ENCODE measurements at regions not wholly inside any gene's neighbourhood (a gene's known extent, or its start where the extent isn't known, plus 50 kb on each side); places are given as distances from the start of the nearest gene placed in this dataset.
A peak's percentile ranks its signal among the peaks of the same experiment; 100 is the strongest.

DNA sequence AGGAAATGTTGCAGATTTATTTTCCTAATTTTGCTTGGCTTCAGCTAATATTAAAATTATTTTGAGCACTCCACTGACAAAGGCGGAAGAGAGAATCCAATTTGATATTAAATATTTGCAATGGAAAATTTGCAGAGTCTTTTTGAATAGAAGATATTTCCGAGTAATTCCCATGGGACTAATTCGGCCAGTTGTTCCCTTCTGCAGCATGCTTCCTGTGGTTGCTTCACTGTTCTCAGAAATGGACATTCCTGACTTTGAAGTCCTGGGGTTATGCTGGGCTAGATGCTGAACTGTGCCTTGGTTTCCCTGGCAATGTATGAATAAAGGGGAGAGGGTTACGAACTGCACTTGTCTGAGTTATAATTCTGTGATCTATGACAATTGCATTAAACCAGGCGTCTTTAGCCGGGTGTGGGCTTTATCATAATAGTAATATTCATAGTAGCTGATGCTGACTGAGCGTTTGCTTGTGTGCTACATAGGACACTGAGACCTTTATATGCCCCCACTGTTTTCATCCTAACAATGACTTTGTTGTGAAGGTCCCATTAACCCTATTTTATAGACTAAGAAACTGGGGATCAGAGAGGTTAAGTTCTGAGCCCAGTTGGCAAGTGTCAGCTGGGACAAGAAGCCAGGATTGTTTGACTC is 114.5 kb upstream of the SPRY4 start:
- no peaks in the 10 kb centered on the region for H3K9me3 ChIP-seq
- no peak overlapping the region for H3K4me3 ChIP-seq
- H3K27me3 ChIP-seq = no peaks in the 10 kb centered on the region
- H3K27ac ChIP-seq = peak overlapping the region in 1 of 2 donors; percentile 30
- no peak for DNase-seq (ENCODE audit: low spot score)
- TF ChIP-seq, protein P1, sequence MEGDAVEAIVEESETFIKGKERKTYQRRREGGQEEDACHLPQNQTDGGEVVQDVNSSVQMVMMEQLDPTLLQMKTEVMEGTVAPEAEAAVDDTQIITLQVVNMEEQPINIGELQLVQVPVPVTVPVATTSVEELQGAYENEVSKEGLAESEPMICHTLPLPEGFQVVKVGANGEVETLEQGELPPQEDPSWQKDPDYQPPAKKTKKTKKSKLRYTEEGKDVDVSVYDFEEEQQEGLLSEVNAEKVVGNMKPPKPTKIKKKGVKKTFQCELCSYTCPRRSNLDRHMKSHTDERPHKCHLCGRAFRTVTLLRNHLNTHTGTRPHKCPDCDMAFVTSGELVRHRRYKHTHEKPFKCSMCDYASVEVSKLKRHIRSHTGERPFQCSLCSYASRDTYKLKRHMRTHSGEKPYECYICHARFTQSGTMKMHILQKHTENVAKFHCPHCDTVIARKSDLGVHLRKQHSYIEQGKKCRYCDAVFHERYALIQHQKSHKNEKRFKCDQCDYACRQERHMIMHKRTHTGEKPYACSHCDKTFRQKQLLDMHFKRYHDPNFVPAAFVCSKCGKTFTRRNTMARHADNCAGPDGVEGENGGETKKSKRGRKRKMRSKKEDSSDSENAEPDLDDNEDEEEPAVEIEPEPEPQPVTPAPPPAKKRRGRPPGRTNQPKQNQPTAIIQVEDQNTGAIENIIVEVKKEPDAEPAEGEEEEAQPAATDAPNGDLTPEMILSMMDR (IDR thresholded peaks at IDR 0.05) = no peak
- no peaks in the 10 kb centered on the region for H3K36me3 ChIP-seq
- peaks cover 0 to 17% of the 10 kb centered on the region in 2 donors for H3K4me1 ChIP-seq

DNA sequence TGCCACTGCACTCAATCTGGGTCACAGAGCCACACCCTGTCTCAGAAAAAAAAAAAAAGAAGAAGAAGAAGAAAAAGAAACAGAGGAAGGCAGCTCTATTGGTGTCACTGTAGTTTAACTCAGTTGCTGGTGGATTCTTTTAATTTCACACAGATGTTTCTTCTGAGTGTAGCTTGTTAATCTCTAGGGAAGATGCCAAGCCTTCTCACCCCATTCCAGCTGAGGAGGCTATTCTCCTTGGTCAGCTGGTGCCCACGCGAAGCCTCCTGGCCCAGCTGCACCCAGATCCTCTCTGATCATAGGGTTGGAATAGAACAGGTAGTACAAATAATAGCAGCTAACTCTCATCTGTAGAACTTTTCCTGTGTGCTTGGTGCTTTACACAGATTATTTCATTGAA is 113.8 kb upstream of the SPRY4 start:
- Histone ChIP-seq H3K4me3 (no peak overlapping the region), H3K27me3 (no peaks in the 10 kb centered on the region), H3K36me3 (no peaks in the 10 kb centered on the region), H3K27ac (peak overlapping the region in 1 of 2 donors; percentile 30), H3K4me1 (peaks cover 0 to 18% of the 10 kb centered on the region in 2 donors), H3K9me3 (no peaks in the 10 kb centered on the region)
- DNase-seq (ENCODE audit: low spot score) = no peak
- TF ChIP-seq, protein P1 (IDR thresholded peaks at IDR 0.05) = no peak

DNA sequence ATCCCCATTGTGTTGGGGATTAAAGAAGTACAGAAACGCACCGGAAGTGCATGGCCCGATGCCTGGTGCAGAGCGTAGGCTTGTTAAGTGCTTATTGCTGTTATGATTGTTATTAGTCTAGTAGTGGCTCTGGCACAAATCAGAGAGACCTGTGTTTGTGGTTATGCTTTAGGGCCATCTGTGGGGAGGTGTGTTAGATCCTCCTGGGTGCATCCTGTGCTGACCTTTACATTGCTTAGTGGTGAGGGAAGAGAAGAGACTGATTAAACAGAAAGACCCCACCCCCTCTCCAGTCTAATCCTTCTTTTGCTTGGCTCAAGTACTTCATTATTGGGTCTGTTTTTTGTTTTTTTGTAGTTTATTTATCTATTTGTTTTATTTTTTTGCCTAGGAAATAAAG is 112.7 kb upstream of the SPRY4 start:
- Histone ChIP-seq H3K4me3 (no peak overlapping the region), H3K9me3 (no peaks in the 10 kb centered on the region), H3K4me1 (peaks cover 0 to 28% of the 10 kb centered on the region in 2 donors), H3K36me3 (no peaks in the 10 kb centered on the region), H3K27ac (no peak overlapping the region), H3K27me3 (no peaks in the 10 kb centered on the region)
- DNase-seq (ENCODE audit: low spot score) = no peak
- TF ChIP-seq, protein P1 (IDR thresholded peaks at IDR 0.05) = no peak

DNA sequence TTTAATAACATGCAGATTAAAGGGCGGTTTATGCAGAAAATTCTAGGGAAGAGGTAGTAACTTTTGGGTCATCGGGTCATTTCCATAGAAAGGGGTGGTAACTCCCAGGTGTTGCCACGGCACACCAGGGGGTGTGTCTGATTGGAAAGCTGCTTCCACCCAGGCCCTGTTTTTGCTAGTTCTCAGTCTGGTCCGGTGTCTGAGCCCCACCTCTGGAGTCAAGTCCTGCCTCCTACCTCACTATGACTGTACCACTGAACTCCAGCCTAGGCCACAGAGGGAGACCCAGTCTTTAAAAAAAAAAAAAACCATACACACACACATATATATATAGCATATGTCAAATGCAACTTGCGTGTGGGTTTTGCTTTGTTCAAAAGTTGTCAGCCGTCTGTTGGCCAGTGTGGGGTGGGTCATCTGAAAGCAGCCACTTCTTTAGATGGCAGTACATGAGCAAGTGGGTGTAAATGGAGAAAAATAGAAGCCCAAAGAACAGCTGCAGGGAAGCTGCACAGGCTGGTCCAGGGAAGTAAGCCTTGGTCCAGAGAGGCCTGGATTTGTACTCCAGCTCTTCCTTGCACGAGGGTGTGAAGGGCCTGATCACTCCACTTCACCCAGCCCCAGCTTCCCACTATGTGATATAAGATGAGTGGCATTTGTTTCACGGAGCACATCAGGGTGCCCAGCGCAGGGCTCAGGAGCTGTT is 110.7 kb upstream of the SPRY4 start:
- no peak overlapping the region for H3K27ac ChIP-seq
- no peaks in the 10 kb centered on the region for H3K27me3 ChIP-seq
- H3K36me3 ChIP-seq = no peaks in the 10 kb centered on the region
- no peak for DNase-seq (ENCODE audit: low spot score)
- TF ChIP-seq, protein P1 (IDR thresholded peaks at IDR 0.05) = no peak
- no peak overlapping the region for H3K4me3 ChIP-seq
- no peaks in the 10 kb centered on the region for H3K9me3 ChIP-seq
- peaks cover 0 to 32% of the 10 kb centered on the region in 2 donors for H3K4me1 ChIP-seq

DNA sequence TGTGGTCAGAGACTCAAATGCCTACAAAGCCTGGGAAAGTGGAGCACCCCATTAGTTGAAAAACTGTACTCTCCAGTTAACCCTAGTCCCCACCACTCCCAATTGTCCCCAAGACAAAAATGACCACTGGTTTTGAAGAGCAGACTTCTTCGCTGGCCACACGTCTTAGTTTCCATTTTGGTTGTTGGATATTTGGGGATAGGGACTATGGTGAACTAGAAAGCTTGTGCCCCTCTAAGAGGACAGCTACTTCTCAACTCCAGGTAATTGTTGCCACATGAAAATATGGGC is 109.4 kb upstream of the SPRY4 start:
- Histone ChIP-seq H3K4me1 (peaks cover 0 to 24% of the 10 kb centered on the region in 2 donors), H3K4me3 (no peak overlapping the region), H3K27me3 (no peaks in the 10 kb centered on the region), H3K36me3 (no peaks in the 10 kb centered on the region), H3K9me3 (no peaks in the 10 kb centered on the region), H3K27ac (no peak overlapping the region)
- TF ChIP-seq, protein P1 (IDR thresholded peaks at IDR 0.05) = no peak
- no peak for DNase-seq (ENCODE audit: low spot score)
